Endothelial cell of umbilical vein (primary cell): ENCODE measurements at regions not wholly inside any gene's neighbourhood (a gene's known extent, or its start where the extent isn't known, plus 50 kb on each side); places are given as distances from the start of the nearest gene placed in this dataset.

Source experiments
- BruUV-seq: library from RNA; stranded (reverse); fragments of 400-500 nt; replicated peaks from 2 replicates; lab custom pipeline; 2021; lab: Mats Ljungman, UMichigan
- CTCF ChIA-PET: fragments of 300-600, 350-600 bp; sonication (Branson Sonifier 250); formaldehyde crosslinking; loops from one replicate; lab custom pipeline; 2021; ENCODE audit warnings: antibody characterized with exemption, inconsistent platforms; lab: Charles Lee
- POLR2A ChIA-PET: fragments of 300-600, 350-600 bp; sonication (Branson Sonifier 250); formaldehyde crosslinking; loops from one replicate; lab custom pipeline; 2021; ENCODE audit warnings: antibody characterized with exemption, inconsistent platforms; lab: Charles Lee
- DNase-seq: peaks from one replicate; pipeline ENCODE4 v3.0.0-alpha.2; 2011; ENCODE audit warnings: low read depth, low spot score
- FAIRE-seq: peaks from 2 replicates; lab custom pipeline; 2011; peaks lifted over from hg19 to GRCh38; lab: Jason Lieb, UNC
- H2AFZ ChIP-seq: 2 replicates; pipeline ENCODE4 v1.6.0; 2012; ENCODE audit warnings: low read depth, low read length, control low read depth, inconsistent platforms
- H3K27ac ChIP-seq: 2 replicates; pipeline ENCODE4 v1.5.1; 2011; ENCODE audit warnings: low read depth, mild to moderate bottlenecking, control low read depth, low read length, moderate library complexity; ENCODE audit not compliant: insufficient read depth
- H3K27me3 ChIP-seq, 2 experiments: 2 replicates each; pipeline versions ENCODE4 v1.6.0 to v1.6.1; 2011; ENCODE audit warnings: low read length in 2 of 2, mixed read lengths in 1 of 2; ENCODE audit not compliant: control insufficient read depth in 2 of 2, insufficient read depth in 2 of 2
- H3K36me3 ChIP-seq, 2 experiments: 2 replicates in 1 of 2; 3 replicates in 1 of 2; pipeline ENCODE4 v1.5.1; 2011; ENCODE audit warnings: low read length in 2 of 2, mild to moderate bottlenecking in 1 of 2, moderate library complexity in 1 of 2; ENCODE audit not compliant: control insufficient read depth in 2 of 2, insufficient read depth in 2 of 2; ENCODE audit errors: extremely low read depth in 1 of 2
- H3K4me1 ChIP-seq: 3 replicates; pipeline ENCODE4 v1.5.1; 2011; ENCODE audit warnings: mild to moderate bottlenecking, low read length; ENCODE audit not compliant: control insufficient read depth, insufficient read depth; ENCODE audit errors: extremely low read depth
- H3K4me2 ChIP-seq: 2 replicates; pipeline ENCODE4 v1.6.1; 2011; ENCODE audit warnings: low read length, control low read depth, mixed read lengths; ENCODE audit not compliant: insufficient read depth
- H3K4me3 ChIP-seq, 3 experiments: fragments of 200-600 bp in 1 of 3; sonication (generic), shearing (Covaris generic) in 1 of 3; replicated peaks in 1 of 3; 2 replicates each; pipeline ENCODE4 v1.5.1; 2011 to 2016; ENCODE audit warnings: control low read depth in 3 of 3, low read length in 3 of 3, mild to moderate bottlenecking in 2 of 3, inconsistent platforms in 1 of 3, low read depth in 1 of 3, moderate library complexity in 1 of 3; ENCODE audit not compliant: insufficient read depth in 1 of 3
- H3K79me2 ChIP-seq: 2 replicates; pipeline ENCODE4 v1.6.0; 2012; ENCODE audit warnings: low read length, inconsistent platforms; ENCODE audit not compliant: control insufficient read depth, insufficient read depth
- H3K9ac ChIP-seq: replicated peaks from 2 replicates; pipeline ENCODE3; 2011; ENCODE audit warnings: low read length, control low read depth; ENCODE audit not compliant: insufficient read depth; ENCODE audit errors: extremely low read depth
- H3K9me1 ChIP-seq: replicated peaks from 3 replicates; pipeline ENCODE4 v1.6.0; 2011; ENCODE audit warnings: mild to moderate bottlenecking, low read length; ENCODE audit not compliant: control insufficient read depth, insufficient read depth; ENCODE audit errors: extremely low read depth
- H3K9me3 ChIP-seq: replicated peaks from 2 replicates; pipeline ENCODE4 v1.5.1; 2012; ENCODE audit warnings: low read length, inconsistent platforms; ENCODE audit not compliant: control insufficient read depth, insufficient read depth
- H4K20me1 ChIP-seq: replicated peaks from 2 replicates; pipeline ENCODE3; 2011; ENCODE audit warnings: mild to moderate bottlenecking, low read length; ENCODE audit not compliant: control insufficient read depth, insufficient read depth; ENCODE audit errors: extremely low read depth
- CTCF ChIP-seq, 2 donors: IDR thresholded peaks; 1 replicate in 1 of 2; 2 replicates in 1 of 2; pipeline ENCODE4 v1.5.1; 2011; ENCODE audit warnings: low read length in 2 of 2, mild to moderate bottlenecking in 2 of 2, moderate library complexity in 2 of 2, control low read depth in 1 of 2, inconsistent platforms in 1 of 2, low read depth in 1 of 2; ENCODE audit not compliant: insufficient read depth in 1 of 2; ENCODE audit errors: extremely low read depth in 1 of 2
- FOS ChIP-seq: IDR thresholded peaks from 2 replicates; pipeline ENCODE4 v1.6.1; 2011; ENCODE audit warnings: mild to moderate bottlenecking, low read length, moderate library complexity, borderline replicate concordance; ENCODE audit not compliant: insufficient read depth
- JUN ChIP-seq: IDR thresholded peaks from 2 replicates; pipeline ENCODE4 v1.6.1; 2011; ENCODE audit warnings: borderline replicate concordance, low read depth; ENCODE audit not compliant: insufficient read length, insufficient read depth
- MAX ChIP-seq: IDR thresholded peaks from 2 replicates; pipeline ENCODE4 v1.6.1; 2011; ENCODE audit not compliant: insufficient read depth, insufficient read length
- MYC ChIP-seq: IDR thresholded peaks from one replicate; pipeline ENCODE4 v1.6.1; 2011; ENCODE audit warnings: mild to moderate bottlenecking, low read depth, low read length
- POLR2A ChIP-seq: IDR thresholded peaks from 2 replicates; pipeline ENCODE4 v1.6.1; 2012; ENCODE audit warnings: low read depth, mild to moderate bottlenecking, control low read depth, low read length
- POLR2AphosphoS5 ChIP-seq: IDR thresholded peaks from 2 replicates; pipeline ENCODE4 v1.6.1; 2012; ENCODE audit warnings: low read depth, mild to moderate bottlenecking, control low read depth, low read length, moderate library complexity; ENCODE audit not compliant: insufficient read depth
- dilution Hi-C: fragments of 300-500 bp; cut with MboI; formaldehyde crosslinking; loops from one replicate; pipeline ENCODE4 v1.15.0; 2019; ENCODE audit warnings: low sequenced_read_pairs; ENCODE audit not compliant: extremely low pct_ligation_motif_present
- intact Hi-C: fragments of 100-400 bp; cut with micrococcal nuclease; formaldehyde crosslinking; loops from one replicate; pipeline ENCODE4 v1.10.0; 2022

- dilution Hi-C loops = no loop called here
- FAIRE-seq = no peak
Measured at GRCh38 chr19:31146015-31146414, 203.2 kb downstream of the TSHZ3 start.

More at GRCh38 chr19:31146015-31146414, 203.2 kb downstream of the TSHZ3 start:
- Histone ChIP-seq H3K4me1 (no peaks in the 10 kb centered on the region), H3K4me3 (no peak overlapping the region), H2AFZ (no peak overlapping the region), H4K20me1 (no peaks in the 10 kb centered on the region), H3K27me3 (no peaks in the 10 kb centered on the region), H3K4me2 (no peak overlapping the region), H3K79me2 (no peaks in the 10 kb centered on the region), H3K9ac (no peak overlapping the region), H3K9me3 (peaks cover 1% of the 10 kb centered on the region), H3K36me3 (no peaks in the 10 kb centered on the region), H3K27ac (no peak overlapping the region), H3K9me1 (no peaks in the 10 kb centered on the region)
- intact Hi-C loops = no loop called here
- TF ChIP-seq JUN (no peak), POLR2A (no peak), POLR2AphosphoS5 (no peak), MYC (no peak), CTCF (IDR thresholded peaks at IDR 0.05; ENCODE audit: extremely low read depth in 1 of 2, insufficient read depth in 1 of 2, low read depth in 1 of 2, low read length in 2 of 2) (no peak), MAX (no peak), FOS (no peak)
- POLR2A ChIA-PET = no interaction called here
- CTCF ChIA-PET = no interaction called here
- BruUV-seq = no TSS peak
- DNase-seq = no peak
